Mesendoderm (in vitro differentiated cells): ENCODE measurements at regions not wholly inside any gene's neighbourhood (a gene's known extent, or its start where the extent isn't known, plus 50 kb on each side); places are given as distances from the start of the nearest gene placed in this dataset.
"Not testable (repeated sequence)": the region's sequence is repeated elsewhere in the genome, so short reads cannot be mapped to it uniquely, and the experiment has no call there.

Source experiments
- DNase-seq: peaks from one replicate; pipeline ENCODE4 v3.0.0; 2013
- H2AK5ac ChIP-seq: 2 replicates; pipeline ENCODE4 v1.6.1; 2013; ENCODE audit warnings: low read length, inconsistent platforms
- H2BK120ac ChIP-seq: 2 replicates; pipeline ENCODE4 v1.6.1; 2013; ENCODE audit warnings: low read depth, mild to moderate bottlenecking, low read length, moderate library complexity, mixed read lengths
- H2BK15ac ChIP-seq: replicated peaks from 2 replicates; pipeline ENCODE4 v1.6.1; 2013; ENCODE audit warnings: low read depth, mild to moderate bottlenecking, moderate library complexity
- H2BK5ac ChIP-seq: 2 replicates; pipeline ENCODE4 v1.6.1; 2013; ENCODE audit warnings: low read length, inconsistent platforms
- H3K18ac ChIP-seq: 2 replicates; pipeline ENCODE4 v1.6.1; 2013; ENCODE audit warnings: mild to moderate bottlenecking, low read length, mixed read lengths
- H3K23ac ChIP-seq: one replicate; pipeline ENCODE4 v1.6.1; 2013; ENCODE audit warnings: low read length
- H3K27ac ChIP-seq: 2 replicates; pipeline ENCODE4 v1.5.1; 2013; ENCODE audit warnings: low read depth, mild to moderate bottlenecking, inconsistent platforms, low read length, moderate library complexity
- H3K27me3 ChIP-seq: 2 replicates; pipeline ENCODE4 v1.6.1; 2013; ENCODE audit warnings: low read length, control low read depth, mild to moderate bottlenecking, inconsistent platforms; ENCODE audit not compliant: insufficient read depth, poor library complexity
- H3K36me3 ChIP-seq: 2 replicates; pipeline ENCODE4 v1.6.1; 2013; ENCODE audit warnings: low read length, inconsistent platforms; ENCODE audit not compliant: control insufficient read depth, insufficient read depth
- H3K4ac ChIP-seq: one replicate; pipeline ENCODE4 v1.6.1; 2013; ENCODE audit warnings: low read depth, mild to moderate bottlenecking, low read length, moderate library complexity
- H3K4me1 ChIP-seq: 2 replicates; pipeline ENCODE4 v1.6.1; 2013; ENCODE audit warnings: low read depth, low read length, inconsistent platforms; ENCODE audit not compliant: control insufficient read depth
- H3K4me2 ChIP-seq: 2 replicates; pipeline ENCODE4 v1.6.1; 2013; ENCODE audit warnings: low read length
- H3K4me3 ChIP-seq: 2 replicates; pipeline ENCODE4 v1.5.1; 2013; ENCODE audit warnings: mild to moderate bottlenecking, low read length
- H3K56ac ChIP-seq: one replicate; pipeline ENCODE4 v1.6.1; 2013; ENCODE audit warnings: low read length
- H3K79me1 ChIP-seq: 2 replicates; pipeline ENCODE4 v1.6.1; 2013; ENCODE audit warnings: low read length, inconsistent platforms
- H3K79me2 ChIP-seq: 2 replicates; pipeline ENCODE4 v1.6.1; 2013; ENCODE audit warnings: mild to moderate bottlenecking, low read length; ENCODE audit not compliant: control insufficient read depth, insufficient read depth
- H3K9ac ChIP-seq: 2 replicates; pipeline ENCODE4 v1.6.1; 2013; ENCODE audit warnings: low read length, inconsistent platforms
- H4K5ac ChIP-seq: one replicate; pipeline ENCODE4 v1.6.1; 2013; ENCODE audit warnings: low read length
- H4K8ac ChIP-seq: one replicate; pipeline ENCODE4 v1.6.1; 2013; ENCODE audit warnings: low read depth, mild to moderate bottlenecking, control low read depth, low read length, moderate library complexity
- WGBS: extraction: QIAGEN DNeasy Blood & Tissue Kit; methylation state at CpG from one replicate; pipeline ENCODE4 v1.1.7; 2013; ENCODE audit warnings: low lambda C conversion rate, missing lambda C conversion rate; ENCODE audit not compliant: insufficient coverage; ENCODE audit errors: extremely low coverage; 5-methylcytosine and 5-hydroxymethylcytosine counted together

GRCh38 chr1:115534106-115534505 lies 107.7 kb upstream of the VANGL1 start:
- Histone ChIP-seq H3K4me3 (no peak overlapping the region), H3K23ac (no peak overlapping the region), H3K18ac (peak overlapping the region; percentile 31), H3K27me3 (no peaks in the 10 kb centered on the region), H3K4me1 (peaks cover 5% of the 10 kb centered on the region), H2BK5ac (no peak overlapping the region), H3K36me3 (no peaks in the 10 kb centered on the region), H3K79me1 (no peaks in the 10 kb centered on the region), H2AK5ac (no peak overlapping the region), H3K9ac (no peak overlapping the region), H2BK15ac (no peak overlapping the region), H3K27ac (no peak overlapping the region), H3K4me2 (no peak overlapping the region), H3K79me2 (no peaks in the 10 kb centered on the region), H4K8ac (no peak overlapping the region), H4K5ac (no peak overlapping the region), H2BK120ac (no peak overlapping the region), H3K56ac (no peak overlapping the region), H3K4ac (no peak overlapping the region)
- peak; percentile 48 for DNase-seq
- no CpG with 5 or more reads among the region's 1 CpG for WGBS

GRCh38 chr1:115531631-115532264 lies 110.0 kb upstream of the VANGL1 start:
- no peak overlapping the region for H3K9ac ChIP-seq
- DNase-seq = no peak
- no peak overlapping the region for H4K8ac ChIP-seq
- H2BK15ac ChIP-seq = no peak overlapping the region
- H4K5ac ChIP-seq = no peak overlapping the region
- no peak overlapping the region for H3K56ac ChIP-seq
- H3K18ac ChIP-seq = no peak overlapping the region
- H3K27ac ChIP-seq = no peak overlapping the region
- no peak overlapping the region for H3K4me3 ChIP-seq
- H3K79me1 ChIP-seq = no peaks in the 10 kb centered on the region
- no peak overlapping the region for H2AK5ac ChIP-seq
- no CpG with 5 or more reads among the region's 6 CpGs for WGBS
- H3K23ac ChIP-seq = no peak overlapping the region
- H2BK5ac ChIP-seq = no peak overlapping the region
- peaks cover 5% of the 10 kb centered on the region for H3K4me1 ChIP-seq
- no peak overlapping the region for H2BK120ac ChIP-seq
- no peaks in the 10 kb centered on the region for H3K27me3 ChIP-seq
- H3K36me3 ChIP-seq = no peaks in the 10 kb centered on the region
- H3K4me2 ChIP-seq = no peak overlapping the region
- no peak overlapping the region for H3K4ac ChIP-seq
- H3K79me2 ChIP-seq = no peaks in the 10 kb centered on the region

GRCh38 chr1:115530407-115530806 lies 111.4 kb upstream of the VANGL1 start:
- Histone ChIP-seq H3K79me1 (no peaks in the 10 kb centered on the region), H3K79me2 (no peaks in the 10 kb centered on the region), H4K8ac (no peak overlapping the region), H3K4me1 (peaks cover 2% of the 10 kb centered on the region), H3K18ac (no peak overlapping the region), H3K36me3 (no peaks in the 10 kb centered on the region), H3K9ac (no peak overlapping the region), H2BK120ac (no peak overlapping the region), H3K23ac (no peak overlapping the region), H4K5ac (no peak overlapping the region), H2AK5ac (no peak overlapping the region), H3K27ac (no peak overlapping the region), H2BK15ac (no peak overlapping the region), H3K4me3 (no peak overlapping the region), H3K4ac (no peak overlapping the region), H2BK5ac (no peak overlapping the region), H3K4me2 (no peak overlapping the region), H3K56ac (no peak overlapping the region), H3K27me3 (no peaks in the 10 kb centered on the region)
- no peak for DNase-seq
- no CpG with 5 or more reads among the region's 1 CpG for WGBS

GRCh38 chr1:115529216-115529897 lies 112.4 kb upstream of the VANGL1 start:
- Histone ChIP-seq H3K23ac (no peak overlapping the region), H2BK15ac (no peak overlapping the region), H3K4ac (no peak overlapping the region), H3K4me2 (no peak overlapping the region), H3K36me3 (no peaks in the 10 kb centered on the region), H3K9ac (no peak overlapping the region), H3K4me3 (no peak overlapping the region), H4K8ac (no peak overlapping the region), H3K4me1 (peaks cover 2% of the 10 kb centered on the region), H4K5ac (no peak overlapping the region), H2AK5ac (no peak overlapping the region), H3K18ac (no peak overlapping the region), H3K56ac (no peak overlapping the region), H2BK5ac (no peak overlapping the region), H3K27me3 (no peaks in the 10 kb centered on the region), H2BK120ac (no peak overlapping the region), H3K27ac (no peak overlapping the region), H3K79me2 (no peaks in the 10 kb centered on the region), H3K79me1 (no peaks in the 10 kb centered on the region)
- DNase-seq = no peak
- no CpG with 5 or more reads among the region's 2 CpGs for WGBS

GRCh38 chr1:115528336-115528735 lies 113.4 kb upstream of the VANGL1 start:
- H3K18ac ChIP-seq, H3K36me3 ChIP-seq, H2BK120ac ChIP-seq, H3K23ac ChIP-seq, H3K9ac ChIP-seq, DNase-seq, H3K27me3 ChIP-seq, H3K4ac ChIP-seq, H3K4me1 ChIP-seq, H2BK5ac ChIP-seq, H2AK5ac ChIP-seq, H3K4me2 ChIP-seq, H2BK15ac ChIP-seq, H4K8ac ChIP-seq, H3K56ac ChIP-seq, H3K4me3 ChIP-seq, H3K79me2 ChIP-seq, H3K27ac ChIP-seq, H4K5ac ChIP-seq, H3K79me1 ChIP-seq: not testable (repeated sequence)
- no CpG with 5 or more reads among the region's 3 CpGs for WGBS

DNA sequence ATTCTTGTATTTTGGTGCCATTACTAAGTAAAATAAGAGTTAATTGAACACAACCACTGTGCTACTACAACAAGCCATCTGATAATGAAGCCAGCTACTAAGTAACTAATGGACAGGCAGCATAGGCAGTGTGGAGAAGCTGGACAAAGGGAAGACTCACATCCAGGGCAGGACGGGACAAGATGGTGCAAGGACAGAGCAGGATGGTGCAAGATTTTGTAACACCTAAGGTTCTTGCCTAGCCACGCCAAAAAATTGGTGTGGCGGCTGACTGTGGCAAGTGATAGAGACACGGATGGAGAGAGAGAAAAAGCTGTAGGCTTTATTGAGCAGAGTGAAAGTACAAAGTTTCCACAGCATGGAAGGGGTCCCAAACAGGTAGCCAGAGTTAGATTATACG lies 114.0 kb upstream of the VANGL1 start:
- WGBS = no CpG with 5 or more reads among the region's 5 CpGs
- H3K4me2 ChIP-seq = no peak overlapping the region
- H2BK5ac ChIP-seq = no peak overlapping the region
- H2BK120ac ChIP-seq = no peak overlapping the region
- H4K5ac ChIP-seq = no peak overlapping the region
- no peak overlapping the region for H2BK15ac ChIP-seq
- no peak overlapping the region for H2AK5ac ChIP-seq
- no peak overlapping the region for H3K9ac ChIP-seq
- H3K23ac ChIP-seq = no peak overlapping the region
- no peaks in the 10 kb centered on the region for H3K27me3 ChIP-seq
- peaks cover 2% of the 10 kb centered on the region for H3K4me1 ChIP-seq
- H3K18ac ChIP-seq = no peak overlapping the region
- no peak overlapping the region for H4K8ac ChIP-seq
- H3K27ac ChIP-seq = no peak overlapping the region
- no peaks in the 10 kb centered on the region for H3K36me3 ChIP-seq
- no peaks in the 10 kb centered on the region for H3K79me2 ChIP-seq
- H3K4me3 ChIP-seq = no peak overlapping the region
- peak overlapping the region; percentile 4 for H3K4ac ChIP-seq
- H3K79me1 ChIP-seq = no peaks in the 10 kb centered on the region
- no peak overlapping the region for H3K56ac ChIP-seq
- DNase-seq = no peak
